T1000 (cell line): ENCODE measurements at regions not wholly inside any gene's neighbourhood (a gene's known extent, or its start where the extent isn't known, plus 50 kb on each side); places are given as distances from the start of the nearest gene placed in this dataset.
A peak's percentile ranks its signal among the peaks of the same experiment; 100 is the strongest.
"Not testable (repeated sequence)": the region's sequence is repeated elsewhere in the genome, so short reads cannot be mapped to it uniquely, and the experiment has no call there.

Source experiments
- DNase-seq: peaks from one replicate; lab custom pipeline; 2025; ENCODE audit warnings: mixed read lengths; lab: John Stamatoyannopoulos, UW

GRCh38 chr16:21516705-21517040, 82.7 kb upstream of the METTL9 start:
- not testable (repeated sequence) for DNase-seq

- DNase-seq: not testable (repeated sequence)
Observed at GRCh38 chr16:21517263-21517662, 82.1 kb upstream of the METTL9 start.

- DNase-seq: peak; percentile 80
Observed at GRCh38 chr16:21519361-21520133, 79.8 kb upstream of the METTL9 start.

- DNase-seq: peak; percentile 97
Observed at GRCh38 chr16:21520134-21521047, 79.0 kb upstream of the METTL9 start.

GRCh38 chr16:21521048-21521389, 78.4 kb upstream of the METTL9 start:
- DNase-seq: not testable (repeated sequence)

- DNase-seq: peak; percentile 66
Observed at GRCh38 chr16:21521390-21522143, 77.8 kb upstream of the METTL9 start.

GRCh38 chr16:21522846-21523245, 76.5 kb upstream of the METTL9 start:
- not testable (repeated sequence) for DNase-seq

GRCh38 chr16:21523411-21524067, 75.8 kb upstream of the METTL9 start:
- no peak for DNase-seq

- no peak for DNase-seq
Observed at GRCh38 chr16:21524068-21524751, 75.2 kb upstream of the METTL9 start.

- DNase-seq: not testable (repeated sequence)
Observed at GRCh38 chr16:21524752-21525028, 74.7 kb upstream of the METTL9 start.

GRCh38 chr16:21525029-21525895, 74.1 kb upstream of the METTL9 start:
- DNase-seq: not testable (repeated sequence)

GRCh38 chr16:21525956-21526922, 73.1 kb upstream of the METTL9 start:
- not testable (repeated sequence) for DNase-seq

- no peak for DNase-seq
Observed at GRCh38 chr16:21526923-21527807, 72.2 kb upstream of the METTL9 start.

- not testable (repeated sequence) for DNase-seq
Observed at GRCh38 chr16:21529060-21529658, 70.2 kb upstream of the METTL9 start.

GRCh38 chr16:21530729-21531383, 68.5 kb upstream of the METTL9 start:
- not testable (repeated sequence) for DNase-seq

- not testable (repeated sequence) for DNase-seq
Observed at GRCh38 chr16:21532996-21533395, 66.4 kb upstream of the METTL9 start.

- DNase-seq: not testable (repeated sequence)
Observed at GRCh38 chr16:21533474-21533873, 65.9 kb upstream of the METTL9 start.
